Type B pancreatic cell (in vitro differentiated cells): ENCODE measurements at regions not wholly inside any gene's neighbourhood (a gene's known extent, or its start where the extent isn't known, plus 50 kb on each side); places are given as distances from the start of the nearest gene placed in this dataset.

ENCODE experiments used
- DNase-seq: peaks from one replicate; pipeline ENCODE4 v3.0.0; 2021; ENCODE audit warnings: mixed read lengths; ENCODE audit not compliant: unreplicated experiment; ENCODE audit errors: extremely low spot score
- H3K27ac Mint-ChIP-seq: 2 replicates; pipeline ENCODE4 v1.8.0; 2021; ENCODE audit warnings: mild to moderate bottlenecking, mixed read lengths
- H3K27me3 Mint-ChIP-seq: 2 replicates; pipeline ENCODE4 v1.8.0; 2021; ENCODE audit warnings: mixed read lengths
- H3K36me3 Mint-ChIP-seq: 2 replicates; pipeline ENCODE4 v1.8.0; 2021; ENCODE audit warnings: mixed read lengths
- H3K4me1 Mint-ChIP-seq: one replicate; pipeline ENCODE4 v1.8.0; 2021; ENCODE audit warnings: mixed read lengths; ENCODE audit not compliant: unreplicated experiment
- H3K4me3 Mint-ChIP-seq: 2 replicates; pipeline ENCODE4 v1.8.0; 2021; ENCODE audit warnings: mild to moderate bottlenecking, mixed read lengths
- H3K9me3 Mint-ChIP-seq: 2 replicates; pipeline ENCODE4 v1.8.0; 2021; ENCODE audit warnings: mixed read lengths
- TF ChIP-seq, protein P1 (sequence below): fragments of 200-600 bp; sonication (generic); conservative IDR thresholded peaks from 2 replicates; pipeline ENCODE4 v1.5.0; 2021; ENCODE audit warnings: antibody characterized with exemption, mild to moderate bottlenecking

DNA sequence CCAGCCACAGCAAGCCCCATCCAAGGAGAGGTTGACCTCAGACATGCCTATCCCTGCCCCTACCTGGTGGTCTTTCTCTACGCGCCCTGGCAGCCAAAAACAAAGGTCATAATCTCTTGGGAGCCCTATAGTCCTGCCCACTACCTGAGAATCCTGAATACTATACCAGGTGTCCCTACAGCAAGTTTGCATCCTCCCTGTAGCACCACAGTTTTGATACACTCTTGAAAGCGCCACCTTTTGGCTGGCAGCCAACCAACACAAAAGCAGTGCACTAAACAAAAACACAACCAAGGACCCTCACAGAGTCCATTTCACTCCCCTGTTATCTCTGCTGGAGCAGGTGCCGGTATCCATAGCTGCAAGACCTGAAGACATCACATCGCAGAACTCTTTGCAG is 523.8 kb upstream of the CPEB2 start:
- Mint-ChIP-seq H3K27me3 (peaks cover 10% of the 10 kb centered on the region), H3K9me3 (peaks cover 6% of the 10 kb centered on the region), H3K36me3 (no peaks in the 10 kb centered on the region), H3K4me3 (no peak overlapping the region), H3K27ac (no peak overlapping the region), H3K4me1 (no peaks in the 10 kb centered on the region)
- DNase-seq, result no peak
- TF ChIP-seq, protein P1, sequence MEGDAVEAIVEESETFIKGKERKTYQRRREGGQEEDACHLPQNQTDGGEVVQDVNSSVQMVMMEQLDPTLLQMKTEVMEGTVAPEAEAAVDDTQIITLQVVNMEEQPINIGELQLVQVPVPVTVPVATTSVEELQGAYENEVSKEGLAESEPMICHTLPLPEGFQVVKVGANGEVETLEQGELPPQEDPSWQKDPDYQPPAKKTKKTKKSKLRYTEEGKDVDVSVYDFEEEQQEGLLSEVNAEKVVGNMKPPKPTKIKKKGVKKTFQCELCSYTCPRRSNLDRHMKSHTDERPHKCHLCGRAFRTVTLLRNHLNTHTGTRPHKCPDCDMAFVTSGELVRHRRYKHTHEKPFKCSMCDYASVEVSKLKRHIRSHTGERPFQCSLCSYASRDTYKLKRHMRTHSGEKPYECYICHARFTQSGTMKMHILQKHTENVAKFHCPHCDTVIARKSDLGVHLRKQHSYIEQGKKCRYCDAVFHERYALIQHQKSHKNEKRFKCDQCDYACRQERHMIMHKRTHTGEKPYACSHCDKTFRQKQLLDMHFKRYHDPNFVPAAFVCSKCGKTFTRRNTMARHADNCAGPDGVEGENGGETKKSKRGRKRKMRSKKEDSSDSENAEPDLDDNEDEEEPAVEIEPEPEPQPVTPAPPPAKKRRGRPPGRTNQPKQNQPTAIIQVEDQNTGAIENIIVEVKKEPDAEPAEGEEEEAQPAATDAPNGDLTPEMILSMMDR, result no peak

DNA sequence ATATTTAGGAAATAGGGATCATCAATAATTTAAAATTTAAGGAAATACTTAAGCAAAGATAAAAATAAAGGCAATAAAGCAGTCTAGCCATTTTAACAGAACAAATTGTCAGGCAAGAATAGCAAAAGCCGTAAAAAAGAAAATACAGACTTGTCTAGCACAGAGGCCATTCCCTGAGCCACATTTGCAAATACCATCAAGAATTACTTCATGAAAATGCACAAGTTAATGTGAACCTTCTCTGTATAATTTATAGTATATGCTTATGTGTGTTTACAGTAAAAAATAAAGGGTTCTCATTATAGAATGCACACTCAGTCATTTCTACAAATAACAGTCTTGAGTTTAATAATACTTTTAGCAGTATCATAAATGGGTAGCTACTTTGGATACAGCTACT is 505.9 kb upstream of the CPEB2 start:
- TF ChIP-seq, protein P1, result no peak
- H3K27me3 Mint-ChIP-seq, result no peaks in the 10 kb centered on the region
- DNase-seq, result no peak
- no peaks in the 10 kb centered on the region for H3K36me3 Mint-ChIP-seq
- H3K4me3 Mint-ChIP-seq, result no peak overlapping the region
- H3K9me3 Mint-ChIP-seq, result no peaks in the 10 kb centered on the region
- H3K27ac Mint-ChIP-seq, result no peak overlapping the region
- no peaks in the 10 kb centered on the region for H3K4me1 Mint-ChIP-seq

DNA sequence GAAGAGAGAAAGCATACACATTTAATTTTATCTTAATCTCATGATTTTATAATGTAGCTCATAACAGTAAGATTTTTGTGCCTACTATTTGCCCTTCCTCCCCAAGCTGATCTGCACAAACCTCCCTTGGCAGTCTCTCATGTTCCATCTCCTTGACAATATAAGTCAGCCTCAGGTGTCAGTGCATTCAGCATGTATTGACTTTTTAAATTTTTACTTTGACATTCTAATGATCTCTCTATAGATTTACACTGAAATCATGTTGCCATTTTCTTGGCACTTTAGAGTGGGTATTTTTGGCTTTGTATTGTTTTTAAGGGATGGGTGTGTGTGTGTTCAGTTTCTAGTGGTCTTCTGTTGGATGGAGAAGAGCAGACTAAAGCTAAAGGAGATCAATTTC is 505.3 kb upstream of the CPEB2 start:
- no peaks in the 10 kb centered on the region for H3K27me3 Mint-ChIP-seq
- TF ChIP-seq, protein P1, result no peak
- H3K27ac Mint-ChIP-seq, result no peak overlapping the region
- no peak overlapping the region for H3K4me3 Mint-ChIP-seq
- H3K9me3 Mint-ChIP-seq, result no peaks in the 10 kb centered on the region
- no peak for DNase-seq
- no peaks in the 10 kb centered on the region for H3K36me3 Mint-ChIP-seq
- H3K4me1 Mint-ChIP-seq, result no peaks in the 10 kb centered on the region

DNA sequence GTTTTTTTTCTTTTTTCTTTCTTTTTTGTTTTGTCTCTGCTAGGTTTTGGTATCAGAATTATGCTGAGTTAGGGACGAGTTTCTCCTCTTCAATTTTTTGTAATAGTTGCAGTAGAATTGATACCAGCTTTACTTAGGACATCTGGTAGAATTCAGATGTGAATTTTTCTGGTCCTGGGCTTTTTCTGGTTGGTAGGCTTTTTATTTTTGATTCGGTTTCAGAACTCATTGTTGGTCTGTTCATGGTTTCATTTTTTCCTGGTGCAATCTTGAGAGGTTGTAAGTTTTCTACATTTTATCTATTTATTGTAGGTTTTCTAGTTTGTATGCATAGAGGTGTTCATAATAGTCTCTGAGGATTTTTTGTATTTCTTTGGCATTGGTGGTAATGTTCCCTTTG is 498.1 kb upstream of the CPEB2 start:
- TF ChIP-seq, protein P1, result no peak
- no peaks in the 10 kb centered on the region for H3K36me3 Mint-ChIP-seq
- no peak for DNase-seq
- H3K9me3 Mint-ChIP-seq, result no peaks in the 10 kb centered on the region
- H3K27me3 Mint-ChIP-seq, result no peaks in the 10 kb centered on the region
- H3K4me1 Mint-ChIP-seq, result no peaks in the 10 kb centered on the region
- no peak overlapping the region for H3K4me3 Mint-ChIP-seq
- no peak overlapping the region for H3K27ac Mint-ChIP-seq

DNA sequence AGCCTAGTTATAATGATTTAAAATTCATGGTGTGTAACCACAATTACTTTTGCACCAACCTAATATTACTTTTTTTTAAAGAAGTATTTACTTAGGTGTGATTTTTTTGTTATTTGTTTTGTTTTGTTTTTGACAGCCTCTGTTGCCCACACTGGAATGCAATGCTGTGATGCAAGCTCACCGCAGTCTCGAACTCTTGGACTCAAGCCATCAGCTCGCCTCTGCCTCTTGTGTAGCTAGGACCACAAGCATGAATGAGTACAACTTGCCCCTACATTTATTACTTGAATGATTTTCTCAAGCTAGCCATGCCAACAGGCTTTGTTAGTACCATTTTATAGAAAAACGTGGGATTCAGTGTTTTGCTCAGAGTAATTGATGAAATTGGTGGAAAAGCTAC is 488.8 kb upstream of the CPEB2 start:
- no peak overlapping the region for H3K27ac Mint-ChIP-seq

More for the DNA sequence above, 488.8 kb upstream of the CPEB2 start:
- H3K36me3 Mint-ChIP-seq, result no peaks in the 10 kb centered on the region
- DNase-seq, result no peak
- no peak overlapping the region for H3K4me3 Mint-ChIP-seq
- TF ChIP-seq, protein P1, result no peak
- no peaks in the 10 kb centered on the region for H3K27me3 Mint-ChIP-seq
- no peaks in the 10 kb centered on the region for H3K9me3 Mint-ChIP-seq
- no peaks in the 10 kb centered on the region for H3K4me1 Mint-ChIP-seq
